ENCODE measurements at regions not wholly inside any gene's neighbourhood (a gene's known extent, or its start where the extent isn't known, plus 50 kb on each side); places are given as distances from the start of the nearest gene placed in this dataset.
"Not testable (repeated sequence)": the region's sequence is repeated elsewhere in the genome, so short reads cannot be mapped to it uniquely, and the experiment has no call there.

GRCh38 chr1:78715181-78715661, 65.6 kb downstream of the IFI44 start:
- in situ Hi-C loops (cut with HindIII; ENCODE audit: low sequenced_read_pairs), result no loop called here

- in situ Hi-C loops (cut with HindIII; ENCODE audit: low sequenced_read_pairs), result no loop called here
Observed at GRCh38 chr1:78716186-78716585, 66.6 kb downstream of the IFI44 start.

GRCh38 chr1:78718566-78718965, 68.9 kb downstream of the IFI44 start:
- in situ Hi-C loops (cut with HindIII; ENCODE audit: low sequenced_read_pairs), result no loop called here

- in situ Hi-C loops (cut with HindIII; ENCODE audit: low sequenced_read_pairs), result no loop called here
Observed at GRCh38 chr1:78721136-78721535, 71.5 kb downstream of the IFI44 start.

- in situ Hi-C loops (cut with HindIII; ENCODE audit: low sequenced_read_pairs), result no loop called here
Observed at GRCh38 chr1:78722105-78722504, 72.5 kb downstream of the IFI44 start.

GRCh38 chr1:78722521-78722920, 72.9 kb downstream of the IFI44 start:
- in situ Hi-C loops (cut with HindIII; ENCODE audit: low sequenced_read_pairs), result no loop called here

GRCh38 chr1:78722947-78723346, 73.3 kb downstream of the IFI44 start:
- in situ Hi-C loops (cut with HindIII; ENCODE audit: low sequenced_read_pairs), result no loop called here

GRCh38 chr1:78726686-78727085, 77.1 kb downstream of the IFI44 start:
- in situ Hi-C loops (cut with HindIII; ENCODE audit: low sequenced_read_pairs), result no loop called here

- in situ Hi-C loops (cut with HindIII; ENCODE audit: low sequenced_read_pairs), result no loop called here
Observed at GRCh38 chr1:78728359-78728758, 78.7 kb downstream of the IFI44 start.

- in situ Hi-C loops (cut with HindIII; ENCODE audit: low sequenced_read_pairs), result no loop called here
Observed at GRCh38 chr1:78730054-78730453, 80.4 kb downstream of the IFI44 start.

- in situ Hi-C loops (cut with HindIII; ENCODE audit: low sequenced_read_pairs), result no loop called here
Observed at GRCh38 chr1:78731674-78732073, 82.0 kb downstream of the IFI44 start.

- in situ Hi-C loops (cut with HindIII; ENCODE audit: low sequenced_read_pairs), result no loop called here
Observed at GRCh38 chr1:78737241-78737640, 87.6 kb downstream of the IFI44 start.

GRCh38 chr1:78743626-78744025, 94.0 kb downstream of the IFI44 start:
- in situ Hi-C loops (cut with HindIII; ENCODE audit: low sequenced_read_pairs), result no loop called here

GRCh38 chr1:78745111-78745510, 95.5 kb downstream of the IFI44 start:
- in situ Hi-C loops (cut with HindIII; ENCODE audit: low sequenced_read_pairs), result no loop called here

GRCh38 chr1:78753679-78754078, 104.0 kb downstream of the IFI44 start:
- in situ Hi-C loops (cut with HindIII; ENCODE audit: low sequenced_read_pairs), result not testable (repeated sequence)

- in situ Hi-C loops (cut with HindIII; ENCODE audit: low sequenced_read_pairs), result loop anchor here (5.0 kb wide), 1 partner anchor 66 kb away; no protein-coding TSS in a partner anchor
Observed at GRCh38 chr1:78755986-78756385, 106.4 kb downstream of the IFI44 start.

- in situ Hi-C loops (cut with HindIII; ENCODE audit: low sequenced_read_pairs), result loop anchor here (5.0 kb wide), 1 partner anchor 64 kb away; no protein-coding TSS in a partner anchor
Observed at GRCh38 chr1:78758506-78758905, 108.9 kb downstream of the IFI44 start.

- in situ Hi-C loops (cut with HindIII; ENCODE audit: low sequenced_read_pairs), result loop anchor here (5.0 kb wide), 1 partner anchor 62 kb away; no protein-coding TSS in a partner anchor
Observed at GRCh38 chr1:78759881-78760280, 110.2 kb downstream of the IFI44 start.

GRCh38 chr1:78760858-78761257, 111.2 kb downstream of the IFI44 start:
- in situ Hi-C loops (cut with HindIII; ENCODE audit: low sequenced_read_pairs), result no loop called here

- in situ Hi-C loops (cut with HindIII; ENCODE audit: low sequenced_read_pairs), result no loop called here
Observed at GRCh38 chr1:78762113-78762512, 112.5 kb downstream of the IFI44 start.

- in situ Hi-C loops (cut with HindIII; ENCODE audit: low sequenced_read_pairs), result no loop called here
Observed at GRCh38 chr1:78765489-78765888, 115.9 kb downstream of the IFI44 start.

- in situ Hi-C loops (cut with HindIII; ENCODE audit: low sequenced_read_pairs), result no loop called here
Observed at GRCh38 chr1:78779831-78780230, 130.2 kb downstream of the IFI44 start.

GRCh38 chr1:78787544-78787943, 137.9 kb downstream of the IFI44 start:
- in situ Hi-C loops (cut with HindIII; ENCODE audit: low sequenced_read_pairs), result no loop called here

All from endothelial cell of hepatic sinusoid (primary cell).